Skeletal muscle tissue (tissue), 3 donors: ENCODE measurements at regions not wholly inside any gene's neighbourhood (a gene's known extent, or its start where the extent isn't known, plus 50 kb on each side); places are given as distances from the start of the nearest gene placed in this dataset.

ENCODE experiments used
- H3K27ac ChIP-seq: one replicate; pipeline ENCODE4 v1.7.0; 2013; ENCODE audit warnings: mild to moderate bottlenecking, low read depth, low read length, inconsistent platforms
- H3K27me3 ChIP-seq, 3 donors: one replicate each; pipeline ENCODE4 v1.7.0; 2013; ENCODE audit warnings: low read length in 3 of 3; ENCODE audit not compliant: control insufficient read depth in 3 of 3, insufficient read depth in 3 of 3
- H3K36me3 ChIP-seq, 3 donors: one replicate each; pipeline ENCODE4 v1.7.0; 2013; ENCODE audit warnings: low read length in 3 of 3; ENCODE audit not compliant: control insufficient read depth in 3 of 3, insufficient read depth in 3 of 3
- H3K4me1 ChIP-seq, 3 donors: one replicate each; pipeline ENCODE4 v1.7.0; 2013; ENCODE audit warnings: low read length in 3 of 3, mild to moderate bottlenecking in 3 of 3; ENCODE audit not compliant: control insufficient read depth in 3 of 3, insufficient read depth in 3 of 3
- H3K4me3 ChIP-seq, 3 donors: one replicate each; pipeline ENCODE4 v1.7.0; 2013; ENCODE audit warnings: low read length in 3 of 3
- H3K9ac ChIP-seq, 3 donors: one replicate each; pipeline ENCODE4 v1.7.0; 2013; ENCODE audit warnings: low read length in 3 of 3, mild to moderate bottlenecking in 3 of 3, moderate library complexity in 2 of 3, low read depth in 1 of 3
- H3K9me3 ChIP-seq, 3 donors: one replicate each; pipeline ENCODE4 v1.7.0; 2013; ENCODE audit warnings: low read length in 3 of 3; ENCODE audit not compliant: control insufficient read depth in 3 of 3
- donor health status: Osteomylitis.

GRCh38 chr12:124194264-124194892 lies 100.5 kb upstream of the RFLNA start:
- Histone ChIP-seq H3K27me3 (no peaks in the 10 kb centered on the region), H3K36me3 (no peaks in the 10 kb centered on the region), H3K9ac (no peak overlapping the region), H3K27ac (no peak overlapping the region), H3K9me3 (peaks cover 0 to 3% (median 2%) of the 10 kb centered on the region in 3 donors), H3K4me3 (no peak overlapping the region), H3K4me1 (peaks cover 0 to 4% (median 2%) of the 10 kb centered on the region in 3 donors)

- peaks cover 0 to 3% (median 2%) of the 10 kb centered on the region in 3 donors for H3K9me3 ChIP-seq
- no peak overlapping the region for H3K4me3 ChIP-seq
- no peaks in the 10 kb centered on the region for H3K36me3 ChIP-seq
- H3K27ac ChIP-seq = no peak overlapping the region
- no peak overlapping the region for H3K9ac ChIP-seq
- H3K27me3 ChIP-seq = no peaks in the 10 kb centered on the region
- H3K4me1 ChIP-seq = peaks cover 0 to 4% (median 0%) of the 10 kb centered on the region in 3 donors
Observed at GRCh38 chr12:124194893-124195566, 99.9 kb upstream of the RFLNA start.

DNA sequence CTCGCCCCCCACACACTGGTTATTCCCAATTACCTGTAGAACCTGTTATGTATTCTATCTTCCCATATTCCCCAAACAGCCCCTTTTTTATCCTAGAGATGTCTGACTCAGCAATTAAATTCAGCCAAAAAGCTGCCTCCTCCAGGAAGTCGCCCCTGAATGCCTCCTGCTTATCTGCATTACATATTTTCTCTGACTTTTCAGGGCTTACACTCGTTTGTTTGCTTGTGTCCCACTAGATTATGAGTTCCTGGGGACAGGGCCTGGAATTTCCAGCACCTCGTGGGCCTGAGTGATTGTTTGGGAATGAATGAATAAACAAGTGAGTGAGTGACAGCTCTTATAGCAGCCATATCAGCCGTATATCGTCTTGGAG lies 99.3 kb upstream of the RFLNA start:
- Histone ChIP-seq H3K27me3 (no peaks in the 10 kb centered on the region), H3K9ac (no peak overlapping the region), H3K4me3 (no peak overlapping the region), H3K4me1 (peaks cover 0 to 1% (median 0%) of the 10 kb centered on the region in 3 donors), H3K27ac (no peak overlapping the region), H3K9me3 (peaks cover 0 to 3% (median 2%) of the 10 kb centered on the region in 3 donors), H3K36me3 (no peaks in the 10 kb centered on the region)

- Histone ChIP-seq H3K9ac (no peak overlapping the region), H3K27me3 (no peaks in the 10 kb centered on the region), H3K4me3 (no peak overlapping the region), H3K4me1 (no peaks in the 10 kb centered on the region), H3K27ac (no peak overlapping the region), H3K9me3 (peaks cover 0 to 3% (median 2%) of the 10 kb centered on the region in 3 donors), H3K36me3 (no peaks in the 10 kb centered on the region)
Observed at GRCh38 chr12:124196236-124196635, 98.7 kb upstream of the RFLNA start.

DNA sequence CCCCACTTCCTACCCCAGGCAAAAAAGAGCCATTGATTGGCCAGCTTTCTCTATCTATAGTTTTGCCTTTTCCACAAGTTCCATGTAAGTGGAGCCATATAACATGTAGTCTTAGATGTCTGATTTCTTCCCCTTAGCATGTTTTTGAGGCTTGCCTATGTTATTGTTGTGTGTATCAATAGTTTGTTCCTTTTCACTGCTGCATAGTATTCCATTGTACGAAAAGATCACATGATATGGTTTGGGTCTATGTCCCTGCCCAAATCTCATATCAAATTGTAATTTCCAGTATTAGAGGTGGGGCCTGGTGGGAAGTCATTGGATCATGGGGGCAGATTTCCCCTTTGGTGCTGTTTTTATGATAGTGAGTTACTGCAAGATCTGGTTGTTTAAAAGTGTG lies 93.6 kb upstream of the RFLNA start:
- no peaks in the 10 kb centered on the region for H3K36me3 ChIP-seq

GRCh38 chr12:124203176-124203575 lies 91.7 kb upstream of the RFLNA start:
- H3K9me3 ChIP-seq = peaks cover 2 to 4% (median 4%) of the 10 kb centered on the region in 3 donors
- H3K4me3 ChIP-seq = no peak overlapping the region
- no peaks in the 10 kb centered on the region for H3K36me3 ChIP-seq
- H3K4me1 ChIP-seq = no peaks in the 10 kb centered on the region
- peaks cover 0 to 4% (median 0%) of the 10 kb centered on the region in 3 donors for H3K27me3 ChIP-seq
- no peak overlapping the region for H3K9ac ChIP-seq
- no peak overlapping the region for H3K27ac ChIP-seq

More for the DNA sequence above, 93.6 kb upstream of the RFLNA start:
- H3K27ac ChIP-seq = no peak overlapping the region
- H3K4me1 ChIP-seq = no peaks in the 10 kb centered on the region
- no peaks in the 10 kb centered on the region for H3K27me3 ChIP-seq
- no peak overlapping the region for H3K9ac ChIP-seq
- no peak overlapping the region for H3K4me3 ChIP-seq
- H3K9me3 ChIP-seq = peaks cover 1 to 4% (median 3%) of the 10 kb centered on the region in 3 donors

- Histone ChIP-seq H3K9ac (no peak overlapping the region), H3K27me3 (peaks cover 0 to 4% (median 0%) of the 10 kb centered on the region in 3 donors), H3K4me1 (no peaks in the 10 kb centered on the region), H3K27ac (no peak overlapping the region), H3K4me3 (no peak overlapping the region), H3K36me3 (no peaks in the 10 kb centered on the region), H3K9me3 (peaks cover 2 to 4% (median 4%) of the 10 kb centered on the region in 3 donors)
Observed at GRCh38 chr12:124205405-124205804, 89.5 kb upstream of the RFLNA start.

DNA sequence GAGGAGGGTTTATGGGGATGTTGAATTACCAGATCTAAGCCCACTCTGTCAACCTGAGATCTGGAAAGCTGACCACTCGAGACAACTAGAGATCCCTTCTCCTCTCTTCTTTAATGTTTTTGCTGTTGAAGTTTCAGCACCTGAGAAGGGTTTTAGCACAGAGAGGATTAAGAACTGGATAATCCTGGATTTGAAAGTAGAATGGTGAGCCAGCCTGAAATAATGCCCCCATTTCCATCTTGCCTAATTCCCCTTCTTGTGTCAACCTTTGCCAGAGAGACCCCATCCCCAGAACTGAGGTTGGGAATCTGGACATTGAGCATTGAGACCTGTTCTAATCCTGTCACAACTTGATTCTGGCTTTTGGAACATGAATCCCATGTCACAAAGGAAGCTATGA lies 87.8 kb upstream of the RFLNA start:
- Histone ChIP-seq H3K4me3 (no peak overlapping the region), H3K27me3 (peaks cover 0 to 4% (median 0%) of the 10 kb centered on the region in 3 donors), H3K4me1 (no peaks in the 10 kb centered on the region), H3K9ac (no peak overlapping the region), H3K9me3 (peaks cover 0 to 9% (median 4%) of the 10 kb centered on the region in 3 donors), H3K36me3 (no peaks in the 10 kb centered on the region), H3K27ac (no peak overlapping the region)

DNA sequence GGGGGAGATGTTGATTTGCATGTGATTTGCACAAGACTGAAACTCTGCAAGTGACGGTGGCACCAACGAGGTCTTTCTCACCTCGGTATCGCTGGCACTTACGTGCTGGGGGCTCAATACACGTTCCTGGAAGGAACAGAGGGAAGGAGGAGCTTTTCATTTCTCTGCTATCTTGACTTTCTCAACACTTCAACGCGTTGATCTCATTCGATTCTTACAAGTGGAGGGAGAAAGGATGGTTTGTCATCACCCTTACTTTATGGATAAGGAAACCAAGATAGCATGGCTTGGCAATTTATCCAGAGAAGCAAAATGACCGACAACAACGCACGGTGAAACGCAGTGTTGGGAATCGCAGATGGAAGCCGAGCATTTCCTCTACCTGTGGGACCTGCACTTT lies 87.3 kb upstream of the RFLNA start:
- Histone ChIP-seq H3K36me3 (no peaks in the 10 kb centered on the region), H3K9ac (no peak overlapping the region), H3K4me1 (no peaks in the 10 kb centered on the region), H3K27ac (no peak overlapping the region), H3K4me3 (no peak overlapping the region), H3K27me3 (peaks cover 0 to 4% (median 0%) of the 10 kb centered on the region in 3 donors), H3K9me3 (peaks cover 0 to 9% (median 4%) of the 10 kb centered on the region in 3 donors)

GRCh38 chr12:124208489-124208888 lies 86.4 kb upstream of the RFLNA start:
- no peaks in the 10 kb centered on the region for H3K4me1 ChIP-seq
- H3K27ac ChIP-seq = no peak overlapping the region
- peaks cover 0 to 4% (median 0%) of the 10 kb centered on the region in 3 donors for H3K27me3 ChIP-seq
- no peak overlapping the region for H3K4me3 ChIP-seq
- no peak overlapping the region for H3K9ac ChIP-seq
- peaks cover 0 to 9% (median 4%) of the 10 kb centered on the region in 3 donors for H3K9me3 ChIP-seq
- no peaks in the 10 kb centered on the region for H3K36me3 ChIP-seq
